Subcutaneous abdominal adipose tissue (tissue), 5 donors: ENCODE measurements at regions not wholly inside any gene's neighbourhood (a gene's known extent, or its start where the extent isn't known, plus 50 kb on each side); places are given as distances from the start of the nearest gene placed in this dataset.
"Not testable (repeated sequence)": the region's sequence is repeated elsewhere in the genome, so short reads cannot be mapped to it uniquely, and the experiment has no call there.

Experiments used
- H3K27ac ChIP-seq: one replicate; pipeline ENCODE4 v1.7.0; 2013; ENCODE audit warnings: low read depth, mild to moderate bottlenecking, inconsistent platforms, low read length, moderate library complexity
- H3K27me3 ChIP-seq, 5 donors: one replicate each; pipeline ENCODE4 v1.7.0; 2013; ENCODE audit warnings: low read length in 5 of 5, inconsistent platforms in 1 of 5; ENCODE audit not compliant: control insufficient read depth in 5 of 5, insufficient read depth in 4 of 5
- H3K36me3 ChIP-seq, 5 donors: one replicate each; pipeline ENCODE4 v1.7.0; 2013; ENCODE audit warnings: low read length in 5 of 5; ENCODE audit not compliant: control insufficient read depth in 5 of 5, insufficient read depth in 5 of 5
- H3K4me1 ChIP-seq, 5 donors: one replicate each; pipeline ENCODE4 v1.7.0; 2013; ENCODE audit warnings: low read length in 5 of 5, mild to moderate bottlenecking in 3 of 5, moderate library complexity in 1 of 5; ENCODE audit not compliant: control insufficient read depth in 5 of 5, insufficient read depth in 5 of 5
- H3K4me3 ChIP-seq, 5 donors: one replicate each; pipeline ENCODE4 v1.7.0; 2013; ENCODE audit warnings: low read length in 5 of 5, low read depth in 1 of 5
- H3K9ac ChIP-seq, 5 donors: one replicate each; pipeline ENCODE4 v1.7.0; 2013; ENCODE audit warnings: low read length in 5 of 5, mild to moderate bottlenecking in 4 of 5, moderate library complexity in 3 of 5
- H3K9me3 ChIP-seq, 5 donors: one replicate each; pipeline ENCODE4 v1.7.0; 2013; ENCODE audit warnings: low read length in 5 of 5; ENCODE audit not compliant: control insufficient read depth in 5 of 5
- donor health status: healthy.
- donor health status: healthy.
- donor health status: healthy.
- donor health status: healthy.
- donor health status: healthy.

DNA sequence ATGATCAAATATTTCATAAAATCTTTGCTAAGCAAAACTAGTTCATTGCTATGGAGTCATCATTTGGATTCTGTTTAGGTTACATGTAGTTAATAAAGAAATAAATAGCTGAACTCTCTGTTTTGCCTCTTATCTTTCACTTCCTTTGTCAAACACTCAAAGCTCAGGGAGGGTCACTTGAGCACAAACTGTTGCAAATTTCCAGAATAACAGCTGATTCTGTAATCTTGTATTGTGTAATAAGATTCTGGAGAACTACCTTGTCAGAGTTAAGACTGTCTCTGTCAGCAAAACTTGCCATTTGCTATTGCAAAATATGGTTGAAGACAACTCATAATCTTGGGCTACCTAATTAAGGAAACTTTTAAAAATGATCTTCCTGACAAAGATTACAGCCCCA is 182.0 kb upstream of the MOCS2 start:
- Histone ChIP-seq H3K36me3 (peaks cover 0 to 3% (median 0%) of the 10 kb centered on the region in 5 donors), H3K27me3 (no peaks in the 10 kb centered on the region), H3K4me1 (peaks cover 0 to 6% (median 0%) of the 10 kb centered on the region in 5 donors), H3K9ac (no peak overlapping the region), H3K4me3 (no peak overlapping the region), H3K27ac (no peak overlapping the region), H3K9me3 (peaks cover 0 to 5% (median 0%) of the 10 kb centered on the region in 5 donors)

- H3K4me3 ChIP-seq, result no peak overlapping the region
- no peak overlapping the region for H3K27ac ChIP-seq
- no peaks in the 10 kb centered on the region for H3K9me3 ChIP-seq
- H3K9ac ChIP-seq, result no peak overlapping the region
- no peaks in the 10 kb centered on the region for H3K27me3 ChIP-seq
- H3K36me3 ChIP-seq, result no peaks in the 10 kb centered on the region
- peaks cover 0 to 16% (median 7%) of the 10 kb centered on the region in 5 donors for H3K4me1 ChIP-seq
Observed at GRCh38 chr5:53298841-53299240, 181.6 kb upstream of the FST start.

DNA sequence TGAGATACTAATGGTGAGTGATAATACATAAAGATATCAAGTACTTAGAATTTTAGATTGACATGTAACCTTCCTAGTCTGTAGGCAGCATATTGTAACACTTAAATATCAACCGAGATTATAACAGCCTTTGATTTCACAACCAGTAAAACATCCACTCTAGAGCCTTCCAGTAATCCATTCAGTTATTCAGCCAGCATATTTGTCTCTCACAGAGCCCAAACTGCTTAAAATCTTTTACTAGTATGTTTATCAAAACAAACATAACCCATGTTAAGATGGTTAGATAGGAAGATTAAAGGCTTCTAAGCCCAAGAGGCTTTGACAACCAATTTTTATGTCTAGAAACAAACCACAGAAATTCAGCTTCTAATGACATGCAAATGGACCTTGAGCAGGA is 177.9 kb upstream of the FST start:
- no peak overlapping the region for H3K4me3 ChIP-seq
- H3K4me1 ChIP-seq, result peaks cover 0 to 22% (median 7%) of the 10 kb centered on the region in 5 donors
- no peaks in the 10 kb centered on the region for H3K27me3 ChIP-seq
- no peak overlapping the region for H3K9ac ChIP-seq
- no peaks in the 10 kb centered on the region for H3K9me3 ChIP-seq
- H3K36me3 ChIP-seq, result no peaks in the 10 kb centered on the region
- H3K27ac ChIP-seq, result peak overlapping the region; percentile 4

GRCh38 chr5:53303105-53303504 is 177.3 kb upstream of the FST start:
- Histone ChIP-seq H3K36me3 (no peaks in the 10 kb centered on the region), H3K27ac (peak overlapping the region; percentile 4), H3K27me3 (no peaks in the 10 kb centered on the region)

DNA sequence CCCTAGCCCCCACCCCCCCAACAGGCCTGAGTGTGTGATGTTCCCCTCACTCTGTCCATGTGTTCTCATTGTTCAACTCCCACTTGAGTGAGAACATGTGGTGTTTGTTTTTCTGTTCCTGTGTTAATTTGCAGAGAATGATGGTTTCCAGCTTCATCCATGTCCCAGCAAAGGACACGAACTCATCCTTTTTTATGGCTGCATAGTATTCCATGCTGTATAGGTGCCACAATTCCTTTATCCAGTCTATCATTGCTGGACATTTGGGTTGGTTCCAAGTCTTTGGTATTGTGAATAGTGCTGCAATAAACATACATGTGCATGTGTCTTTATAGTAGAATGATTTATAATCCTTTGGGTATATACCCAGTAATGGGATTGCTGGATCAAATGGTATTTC is 175.1 kb upstream of the FST start:
- H3K9ac ChIP-seq, H3K4me3 ChIP-seq, H3K27me3 ChIP-seq, H3K9me3 ChIP-seq, H3K36me3 ChIP-seq, H3K27ac ChIP-seq: not testable (repeated sequence)
- peaks cover 0 to 22% (median 7%) of the 10 kb centered on the region in 5 donors for H3K4me1 ChIP-seq

More at GRCh38 chr5:53303105-53303504, 177.3 kb upstream of the FST start:
- H3K9me3 ChIP-seq, result no peaks in the 10 kb centered on the region
- no peak overlapping the region for H3K4me3 ChIP-seq
- no peak overlapping the region for H3K9ac ChIP-seq
- peaks cover 0 to 22% (median 7%) of the 10 kb centered on the region in 5 donors for H3K4me1 ChIP-seq

DNA sequence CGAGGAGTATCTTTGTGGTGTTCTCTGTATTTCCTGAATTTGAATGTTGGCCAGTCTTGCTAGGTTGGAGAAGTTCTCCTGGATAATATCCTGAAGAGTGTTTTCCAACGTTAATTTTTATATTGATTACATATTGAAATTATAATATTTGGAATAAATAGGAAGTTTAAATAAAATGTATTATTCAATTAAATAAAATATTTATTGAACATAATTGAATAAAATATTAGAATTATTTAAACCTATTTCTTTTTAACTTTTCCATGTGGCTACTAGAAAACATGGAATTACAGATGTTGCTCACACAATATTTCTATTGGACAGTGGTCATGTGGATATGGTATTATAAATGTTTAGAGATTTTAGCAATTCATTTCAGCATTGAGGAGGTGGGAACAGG is 170.8 kb upstream of the FST start:
- H3K36me3 ChIP-seq, result no peaks in the 10 kb centered on the region
- no peaks in the 10 kb centered on the region for H3K4me1 ChIP-seq
- no peaks in the 10 kb centered on the region for H3K9me3 ChIP-seq
- no peak overlapping the region for H3K4me3 ChIP-seq
- H3K27me3 ChIP-seq, result no peaks in the 10 kb centered on the region
- H3K9ac ChIP-seq, result no peak overlapping the region
- no peak overlapping the region for H3K27ac ChIP-seq

- Histone ChIP-seq H3K27me3 (no peaks in the 10 kb centered on the region), H3K4me3 (no peak overlapping the region), H3K36me3 (no peaks in the 10 kb centered on the region), H3K4me1 (no peaks in the 10 kb centered on the region), H3K9ac (no peak overlapping the region), H3K27ac (no peak overlapping the region), H3K9me3 (peaks cover 0 to 3% (median 0%) of the 10 kb centered on the region in 5 donors)
Observed at GRCh38 chr5:53311681-53312080, 168.7 kb upstream of the FST start.

GRCh38 chr5:53313145-53313544 is 167.3 kb upstream of the FST start:
- H3K4me3 ChIP-seq, result no peak overlapping the region
- no peaks in the 10 kb centered on the region for H3K4me1 ChIP-seq
- H3K27ac ChIP-seq, result no peak overlapping the region

DNA sequence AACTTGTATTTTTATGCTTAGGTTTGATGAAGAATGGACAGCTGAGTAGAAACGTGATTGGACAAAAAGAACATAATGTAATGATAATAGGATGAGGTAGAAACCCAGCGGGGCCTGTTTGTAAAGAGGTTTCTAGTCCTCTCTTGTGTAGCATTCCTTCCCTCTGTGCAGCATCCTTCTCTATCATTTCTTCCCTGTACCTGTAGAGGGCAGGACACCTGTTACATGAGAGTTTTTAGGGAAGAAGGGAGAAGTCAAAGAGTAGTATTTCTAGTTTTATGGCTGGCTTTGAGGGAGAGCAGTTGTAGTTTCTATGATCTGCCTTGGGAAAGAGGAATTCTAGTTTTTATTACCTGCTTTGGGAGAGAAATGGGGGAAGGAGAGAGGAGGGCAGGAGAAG is 162.1 kb upstream of the FST start:
- Histone ChIP-seq H3K27me3 (no peaks in the 10 kb centered on the region), H3K9me3 (peaks cover 0 to 3% (median 0%) of the 10 kb centered on the region in 5 donors), H3K36me3 (no peaks in the 10 kb centered on the region), H3K4me3 (no peak overlapping the region), H3K9ac (no peak overlapping the region), H3K4me1 (no peaks in the 10 kb centered on the region), H3K27ac (no peak overlapping the region)

More at GRCh38 chr5:53313145-53313544, 167.3 kb upstream of the FST start:
- Histone ChIP-seq H3K9ac (no peak overlapping the region), H3K9me3 (peaks cover 0 to 3% (median 0%) of the 10 kb centered on the region in 5 donors), H3K36me3 (no peaks in the 10 kb centered on the region), H3K27me3 (no peaks in the 10 kb centered on the region)

GRCh38 chr5:53319315-53319714 is 161.1 kb upstream of the FST start:
- no peaks in the 10 kb centered on the region for H3K36me3 ChIP-seq
- H3K4me1 ChIP-seq, result no peaks in the 10 kb centered on the region
- H3K9ac ChIP-seq, result no peak overlapping the region
- peaks cover 0 to 3% (median 0%) of the 10 kb centered on the region in 5 donors for H3K9me3 ChIP-seq
- H3K27ac ChIP-seq, result no peak overlapping the region
- H3K4me3 ChIP-seq, result no peak overlapping the region
- H3K27me3 ChIP-seq, result no peaks in the 10 kb centered on the region

- no peaks in the 10 kb centered on the region for H3K36me3 ChIP-seq
- H3K4me3 ChIP-seq, result no peak overlapping the region
- H3K27ac ChIP-seq, result no peak overlapping the region
- H3K27me3 ChIP-seq, result no peaks in the 10 kb centered on the region
- H3K9me3 ChIP-seq, result no peaks in the 10 kb centered on the region
- peaks cover 0 to 8% (median 4%) of the 10 kb centered on the region in 5 donors for H3K4me1 ChIP-seq
- H3K9ac ChIP-seq, result no peak overlapping the region
Observed at GRCh38 chr5:53321073-53321472, 159.4 kb upstream of the FST start.
